ENCODE measurements at regions not wholly inside any gene's neighbourhood (a gene's known extent, or its start where the extent isn't known, plus 50 kb on each side); places are given as distances from the start of the nearest gene placed in this dataset.

GRCh38 chr3:59442046-59442445 lies 392.2 kb upstream of the CFAP20DC start:
- no peak for DNase-seq

- DNase-seq: no peak
Measured at GRCh38 chr3:59440285-59441028, 390.6 kb upstream of the CFAP20DC start.

GRCh38 chr3:59438492-59438891 lies 388.7 kb upstream of the CFAP20DC start:
- DNase-seq: no peak

GRCh38 chr3:59436164-59436958 lies 386.5 kb upstream of the CFAP20DC start:
- DNase-seq: peak; percentile 70

GRCh38 chr3:59433546-59433945 lies 383.7 kb upstream of the CFAP20DC start:
- no peak for DNase-seq

- DNase-seq: no peak
Measured at GRCh38 chr3:59432665-59433064, 382.8 kb upstream of the CFAP20DC start.

GRCh38 chr3:59430341-59430740 lies 380.5 kb upstream of the CFAP20DC start:
- DNase-seq: no peak

GRCh38 chr3:59429198-59429597 lies 379.4 kb upstream of the CFAP20DC start:
- no peak for DNase-seq

- DNase-seq: no peak
Measured at GRCh38 chr3:59426821-59427565, 377.2 kb upstream of the CFAP20DC start.

- DNase-seq: no peak
Measured at GRCh38 chr3:59425942-59426341, 376.1 kb upstream of the CFAP20DC start.

- no peak for DNase-seq
Measured at GRCh38 chr3:59425371-59425770, 375.5 kb upstream of the CFAP20DC start.

- no peak for DNase-seq
Measured at GRCh38 chr3:59424268-59425010, 374.6 kb upstream of the CFAP20DC start.

GRCh38 chr3:59423707-59424106 lies 373.9 kb upstream of the CFAP20DC start:
- no peak for DNase-seq

- DNase-seq: no peak
Measured at GRCh38 chr3:59422312-59422711, 372.5 kb upstream of the CFAP20DC start.

- DNase-seq: no peak
Measured at GRCh38 chr3:59418836-59419235, 369.0 kb upstream of the CFAP20DC start.

GRCh38 chr3:59412516-59412915 lies 362.7 kb upstream of the CFAP20DC start:
- no peak for DNase-seq

GRCh38 chr3:59411694-59412093 lies 361.9 kb upstream of the CFAP20DC start:
- DNase-seq: no peak

GRCh38 chr3:59411186-59411585 lies 361.4 kb upstream of the CFAP20DC start:
- no peak for DNase-seq

- DNase-seq: no peak
Measured at GRCh38 chr3:59408047-59408624, 358.3 kb upstream of the CFAP20DC start.

GRCh38 chr3:59407425-59407824 lies 357.6 kb upstream of the CFAP20DC start:
- no peak for DNase-seq

- no peak for DNase-seq
Measured at GRCh38 chr3:59406943-59407342, 357.1 kb upstream of the CFAP20DC start.

- no peak for DNase-seq
Measured at GRCh38 chr3:59404851-59405250, 355.0 kb upstream of the CFAP20DC start.

GRCh38 chr3:59404064-59404463 lies 354.2 kb upstream of the CFAP20DC start:
- no peak for DNase-seq

Data from NCI-H2029 (cell line).